ENCODE measurements at regions not wholly inside any gene's neighbourhood (a gene's known extent, or its start where the extent isn't known, plus 50 kb on each side); places are given as distances from the start of the nearest gene placed in this dataset.

DNA sequence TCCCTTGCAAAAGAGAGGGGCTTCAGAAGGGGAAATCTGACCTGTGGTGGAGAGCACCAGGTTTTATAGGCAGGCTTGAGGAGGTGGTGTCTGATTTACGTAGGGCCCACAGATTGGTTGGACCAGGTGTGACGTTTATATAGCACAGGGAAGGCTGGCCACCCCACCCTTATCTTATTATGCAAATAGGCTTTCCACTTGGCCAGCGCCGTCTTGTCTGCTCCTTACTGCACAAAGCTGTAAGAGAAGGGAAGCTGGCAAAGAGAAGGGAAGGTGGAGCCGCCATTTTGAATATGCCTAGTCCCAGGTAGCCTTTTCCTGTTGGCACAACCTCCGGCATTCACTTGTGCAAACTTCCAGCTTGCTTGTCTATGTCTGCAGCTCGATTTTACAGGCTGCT, 221.4 kb downstream of the GATA3 start:
- TF ChIP-seq, protein P1, sequence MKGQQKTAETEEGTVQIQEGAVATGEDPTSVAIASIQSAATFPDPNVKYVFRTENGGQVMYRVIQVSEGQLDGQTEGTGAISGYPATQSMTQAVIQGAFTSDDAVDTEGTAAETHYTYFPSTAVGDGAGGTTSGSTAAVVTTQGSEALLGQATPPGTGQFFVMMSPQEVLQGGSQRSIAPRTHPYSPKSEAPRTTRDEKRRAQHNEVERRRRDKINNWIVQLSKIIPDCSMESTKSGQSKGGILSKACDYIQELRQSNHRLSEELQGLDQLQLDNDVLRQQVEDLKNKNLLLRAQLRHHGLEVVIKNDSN (IDR thresholded peaks at IDR 0.05), result no peak
- TF ChIP-seq REST (IDR thresholded peaks at IDR 0.05; ENCODE audit: low read depth), result no peak
- TF ChIP-seq TEAD4 (IDR thresholded peaks at IDR 0.05), result no peak
- TF ChIP-seq CEBPB (IDR thresholded peaks at IDR 0.05), result no peak
